MM.1S (cell line): ENCODE measurements at regions not wholly inside any gene's neighbourhood (a gene's known extent, or its start where the extent isn't known, plus 50 kb on each side); places are given as distances from the start of the nearest gene placed in this dataset.

ENCODE experiments used
- DNase-seq: peaks from one replicate; pipeline ENCODE4 v3.0.0-alpha.2; 2015
- H2AFZ ChIP-seq: fragments of 300-600 bp; sonication (generic); 2 replicates; pipeline ENCODE4 v1.6.0; 2016; ENCODE audit warnings: antibody characterized with exemption, low read length
- H3F3A ChIP-seq: fragments of 300-600 bp; sonication (generic); 2 replicates; pipeline ENCODE4 v1.6.1; 2016; ENCODE audit warnings: mild to moderate bottlenecking, antibody characterized with exemption, low read length, moderate library complexity, mixed read lengths; ENCODE audit not compliant: insufficient read depth
- H3K27ac ChIP-seq: fragments of 300-600 bp; sonication (generic); 2 replicates; pipeline ENCODE4 v1.5.1; 2016; ENCODE audit warnings: mild to moderate bottlenecking, low read length
- H3K27me3 ChIP-seq: fragments of 300-600 bp; sonication (generic); replicated peaks from 2 replicates; pipeline ENCODE4 v1.6.0; 2016; ENCODE audit warnings: low read length; ENCODE audit not compliant: insufficient read depth
- H3K36me3 ChIP-seq: fragments of 300-600 bp; sonication (generic); replicated peaks from 2 replicates; pipeline ENCODE4 v1.6.1; 2016; ENCODE audit warnings: mild to moderate bottlenecking, low read length, mixed read lengths; ENCODE audit not compliant: insufficient read depth
- H3K4me1 ChIP-seq: fragments of 300-600 bp; sonication (generic); 2 replicates; pipeline ENCODE4 v1.6.1; 2016; ENCODE audit warnings: low read length, mixed read lengths
- H3K4me2 ChIP-seq: fragments of 300-600 bp; sonication (generic); 2 replicates; pipeline ENCODE4 v1.6.0; 2016; ENCODE audit warnings: low read depth, low read length
- H3K4me3 ChIP-seq: fragments of 300-600 bp; sonication (generic); 2 replicates; pipeline ENCODE4 v1.5.1; 2016; ENCODE audit warnings: low read length, mixed read lengths
- H3K79me2 ChIP-seq: fragments of 300-600 bp; sonication (generic); 2 replicates; pipeline ENCODE4 v1.6.1; 2016; ENCODE audit warnings: mixed run types, low read length, mixed read lengths
- H3K9ac ChIP-seq: fragments of 300-600 bp; sonication (generic); 2 replicates; pipeline ENCODE4 v1.6.1; 2016; ENCODE audit warnings: low read length, mixed read lengths
- H3K9me2 ChIP-seq: fragments of 300-600 bp; sonication (generic); replicated peaks from 2 replicates; pipeline ENCODE4 v1.6.1; 2016; ENCODE audit warnings: mild to moderate bottlenecking, low read length, mixed read lengths; ENCODE audit not compliant: insufficient read depth
- H3K9me3 ChIP-seq: fragments of 300-600 bp; sonication (generic); replicated peaks from 2 replicates; pipeline ENCODE4 v1.6.1; 2016; ENCODE audit warnings: mild to moderate bottlenecking, low read length, mixed read lengths; ENCODE audit not compliant: insufficient read depth
- H4K20me1 ChIP-seq: fragments of 300-600 bp; sonication (generic); 2 replicates; pipeline ENCODE4 v1.6.1; 2016; ENCODE audit warnings: mild to moderate bottlenecking, low read length, moderate library complexity, mixed read lengths; ENCODE audit not compliant: insufficient read depth
- CTCF ChIP-seq: fragments of 300-600 bp; sonication (generic); IDR thresholded peaks from 2 replicates; pipeline ENCODE4 v1.5.1; 2016; ENCODE audit warnings: antibody characterized with exemption, low read length, mixed read lengths
- EZH2 ChIP-seq: fragments of 300-600 bp; sonication (generic); optimal IDR thresholded peaks from 2 replicates; pipeline ENCODE3; 2017; ENCODE audit warnings: low read depth, mild to moderate bottlenecking, antibody characterized with exemption, low read length, mixed read lengths
- EZH2phosphoT487 ChIP-seq: fragments of 300-600 bp; sonication (generic); IDR thresholded peaks from 2 replicates; pipeline ENCODE4 v1.6.1; 2018; ENCODE audit warnings: antibody characterized with exemption, low read length

GRCh38 chr10:2122431-2123124 lies 385.3 kb upstream of the ADARB2 start:
- Histone ChIP-seq H3K27me3 (no peaks in the 10 kb centered on the region), H3K4me1 (no peaks in the 10 kb centered on the region), H3K9me2 (no peaks in the 10 kb centered on the region), H3K4me3 (no peak overlapping the region), H3K27ac (no peak overlapping the region), H3K9me3 (no peaks in the 10 kb centered on the region), H4K20me1 (no peaks in the 10 kb centered on the region), H3K9ac (no peak overlapping the region), H3K79me2 (no peaks in the 10 kb centered on the region), H2AFZ (no peak overlapping the region), H3K36me3 (no peaks in the 10 kb centered on the region), H3K4me2 (no peak overlapping the region), H3F3A (no peaks in the 10 kb centered on the region)
- DNase-seq = no peak
- TF ChIP-seq EZH2phosphoT487 (no peak), EZH2 (no peak), CTCF (no peak)

DNA sequence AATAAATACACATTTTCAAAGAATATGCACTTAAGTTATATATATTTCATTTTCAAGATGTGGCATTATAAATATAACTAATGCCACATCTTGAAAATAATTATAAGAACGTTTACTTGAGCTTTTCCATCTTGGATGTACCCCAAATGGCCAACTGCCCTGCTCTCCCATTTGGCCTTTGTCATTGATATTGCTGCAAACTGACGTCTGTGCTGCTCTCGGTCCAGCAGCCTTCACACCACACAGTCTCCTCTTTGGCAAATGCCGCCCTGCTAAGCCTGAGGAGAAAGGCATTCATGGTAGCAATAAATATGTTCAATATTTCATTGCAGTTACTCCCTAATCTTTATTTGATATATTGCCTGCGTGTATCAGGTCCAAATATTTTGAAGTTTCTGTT lies 384.6 kb upstream of the ADARB2 start:
- Histone ChIP-seq H3K4me3 (no peak overlapping the region), H3F3A (no peaks in the 10 kb centered on the region), H3K9me3 (no peaks in the 10 kb centered on the region), H3K79me2 (no peaks in the 10 kb centered on the region), H3K27ac (no peak overlapping the region), H4K20me1 (no peaks in the 10 kb centered on the region), H3K36me3 (no peaks in the 10 kb centered on the region), H3K4me2 (no peak overlapping the region), H3K27me3 (no peaks in the 10 kb centered on the region), H2AFZ (no peak overlapping the region), H3K9me2 (no peaks in the 10 kb centered on the region), H3K9ac (no peak overlapping the region), H3K4me1 (no peaks in the 10 kb centered on the region)
- no peak for DNase-seq
- no peak for TF ChIP-seq CTCF
- no peak for TF ChIP-seq EZH2
- no peak for TF ChIP-seq EZH2phosphoT487

- no peak overlapping the region for H3K27ac ChIP-seq
- no peak overlapping the region for H3K4me2 ChIP-seq
- no peaks in the 10 kb centered on the region for H3K9me2 ChIP-seq
- no peak for TF ChIP-seq EZH2
- no peak overlapping the region for H3K9ac ChIP-seq
- H3K36me3 ChIP-seq = no peaks in the 10 kb centered on the region
- no peak overlapping the region for H3K4me3 ChIP-seq
- H3K79me2 ChIP-seq = no peaks in the 10 kb centered on the region
- H2AFZ ChIP-seq = no peak overlapping the region
- H3K9me3 ChIP-seq = no peaks in the 10 kb centered on the region
- H3F3A ChIP-seq = no peaks in the 10 kb centered on the region
- H4K20me1 ChIP-seq = no peaks in the 10 kb centered on the region
- no peaks in the 10 kb centered on the region for H3K27me3 ChIP-seq
- no peak for DNase-seq
- H3K4me1 ChIP-seq = no peaks in the 10 kb centered on the region
Observed at GRCh38 chr10:2121315-2121714, 384.0 kb upstream of the ADARB2 start.

GRCh38 chr10:2120746-2121145 lies 383.4 kb upstream of the ADARB2 start:
- no peak overlapping the region for H2AFZ ChIP-seq
- no peak for TF ChIP-seq EZH2phosphoT487
- TF ChIP-seq EZH2 = no peak
- TF ChIP-seq CTCF = no peak
- no peaks in the 10 kb centered on the region for H3K9me2 ChIP-seq
- no peaks in the 10 kb centered on the region for H3K79me2 ChIP-seq
- H3K27ac ChIP-seq = no peak overlapping the region
- no peak overlapping the region for H3K9ac ChIP-seq
- H3F3A ChIP-seq = no peaks in the 10 kb centered on the region
- no peaks in the 10 kb centered on the region for H3K9me3 ChIP-seq
- no peaks in the 10 kb centered on the region for H3K36me3 ChIP-seq
- H4K20me1 ChIP-seq = no peaks in the 10 kb centered on the region
- no peaks in the 10 kb centered on the region for H3K27me3 ChIP-seq
- no peak overlapping the region for H3K4me2 ChIP-seq
- H3K4me1 ChIP-seq = no peaks in the 10 kb centered on the region
- DNase-seq = no peak
- no peak overlapping the region for H3K4me3 ChIP-seq
